Mesothelial cell of epicardium (in vitro differentiated cells): ENCODE measurements at regions not wholly inside any gene's neighbourhood (a gene's known extent, or its start where the extent isn't known, plus 50 kb on each side); places are given as distances from the start of the nearest gene placed in this dataset.
A peak's percentile ranks its signal among the peaks of the same experiment; 100 is the strongest.

ENCODE experiments used
- DNase-seq, 2 experiments: peaks; one replicate each; pipeline ENCODE4 v3.0.0; 2021; ENCODE audit warnings: low spot score in 2 of 2; ENCODE audit not compliant: unreplicated experiment in 2 of 2
- H3K27ac Mint-ChIP-seq: 2 replicates; pipeline ENCODE4 v1.8.0; 2021; ENCODE audit warnings: mixed read lengths
- H3K27me3 Mint-ChIP-seq: 2 replicates; pipeline ENCODE4 v1.8.0; 2021; ENCODE audit warnings: low read depth, mixed read lengths
- H3K36me3 Mint-ChIP-seq: 2 replicates; pipeline ENCODE4 v1.8.0; 2021; ENCODE audit warnings: mixed read lengths
- H3K4me1 Mint-ChIP-seq: 2 replicates; pipeline ENCODE4 v1.8.0; 2021; ENCODE audit warnings: mixed read lengths
- H3K4me3 Mint-ChIP-seq: 2 replicates; pipeline ENCODE4 v1.8.0; 2021; ENCODE audit warnings: mild to moderate bottlenecking, moderate library complexity, mixed read lengths
- H3K9me3 Mint-ChIP-seq: 2 replicates; pipeline ENCODE4 v1.8.0; 2021; ENCODE audit warnings: mixed read lengths
- CTCF ChIP-seq: fragments of 200-600 bp; sonication (generic); IDR thresholded peaks from one replicate; pipeline ENCODE4 v1.5.0; 2021; ENCODE audit warnings: antibody characterized with exemption; ENCODE audit not compliant: unreplicated experiment

DNA sequence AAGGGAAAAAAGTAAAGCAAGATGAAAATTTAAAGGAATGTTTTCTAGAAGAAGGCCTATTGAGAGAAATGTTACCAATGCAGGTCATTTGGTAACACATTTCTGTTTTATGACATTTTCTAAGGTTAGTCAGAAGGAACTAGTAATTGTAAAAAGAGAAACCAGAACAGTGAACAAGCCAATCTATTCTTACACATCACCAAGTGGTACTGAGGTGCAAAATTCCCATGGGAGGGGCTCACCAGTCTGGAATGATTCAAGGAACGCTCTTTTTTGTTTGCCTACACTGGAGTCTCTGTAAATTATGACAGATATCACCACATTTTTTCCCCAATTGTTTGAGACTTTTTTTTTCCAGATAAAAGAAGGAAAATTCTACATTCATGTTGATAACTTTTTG, 404.7 kb upstream of the CNKSR2 start:
- H3K36me3 Mint-ChIP-seq = no peaks in the 10 kb centered on the region
- H3K27me3 Mint-ChIP-seq = no peaks in the 10 kb centered on the region
- peaks cover 16% of the 10 kb centered on the region for H3K9me3 Mint-ChIP-seq
- no peak overlapping the region for H3K27ac Mint-ChIP-seq
- DNase-seq = no peak
- no peak overlapping the region for H3K4me3 Mint-ChIP-seq
- no peak for TF ChIP-seq CTCF
- H3K4me1 Mint-ChIP-seq = peaks cover 12% of the 10 kb centered on the region

- no peak overlapping the region for H3K4me3 Mint-ChIP-seq
- peaks cover 12% of the 10 kb centered on the region for H3K4me1 Mint-ChIP-seq
- H3K27me3 Mint-ChIP-seq = no peaks in the 10 kb centered on the region
- peaks cover 19% of the 10 kb centered on the region for H3K9me3 Mint-ChIP-seq
- H3K27ac Mint-ChIP-seq = no peak overlapping the region
- no peaks in the 10 kb centered on the region for H3K36me3 Mint-ChIP-seq
- no peak for TF ChIP-seq CTCF
- no peak for DNase-seq
Observed at GRCh38 chrX:20968996-20969395, 405.2 kb upstream of the CNKSR2 start.

GRCh38 chrX:20967725-20968124, 406.5 kb upstream of the CNKSR2 start:
- peaks cover 12% of the 10 kb centered on the region for H3K4me1 Mint-ChIP-seq
- H3K36me3 Mint-ChIP-seq = peaks cover 3% of the 10 kb centered on the region
- H3K27me3 Mint-ChIP-seq = no peaks in the 10 kb centered on the region
- peaks cover 29% of the 10 kb centered on the region for H3K9me3 Mint-ChIP-seq
- no peak for DNase-seq
- no peak overlapping the region for H3K27ac Mint-ChIP-seq
- TF ChIP-seq CTCF = no peak
- no peak overlapping the region for H3K4me3 Mint-ChIP-seq

GRCh38 chrX:20965270-20966044, 408.8 kb upstream of the CNKSR2 start:
- TF ChIP-seq CTCF = no peak
- no peaks in the 10 kb centered on the region for H3K27me3 Mint-ChIP-seq
- H3K4me1 Mint-ChIP-seq = peaks cover 12% of the 10 kb centered on the region
- H3K36me3 Mint-ChIP-seq = peaks cover 3% of the 10 kb centered on the region
- peaks cover 29% of the 10 kb centered on the region for H3K9me3 Mint-ChIP-seq
- peak overlapping the region; percentile 62 for H3K27ac Mint-ChIP-seq
- no peak overlapping the region for H3K4me3 Mint-ChIP-seq
- DNase-seq = no peak

- no peak overlapping the region for H3K27ac Mint-ChIP-seq
- no peaks in the 10 kb centered on the region for H3K27me3 Mint-ChIP-seq
- no peak for DNase-seq
- H3K36me3 Mint-ChIP-seq = no peaks in the 10 kb centered on the region
- peaks cover 10% of the 10 kb centered on the region for H3K4me1 Mint-ChIP-seq
- TF ChIP-seq CTCF = no peak
- no peaks in the 10 kb centered on the region for H3K9me3 Mint-ChIP-seq
- H3K4me3 Mint-ChIP-seq = no peak overlapping the region
Observed at GRCh38 chrX:20954014-20954413, 420.2 kb upstream of the CNKSR2 start.
